AG04449 (cell line): ENCODE measurements at regions not wholly inside any gene's neighbourhood (a gene's known extent, or its start where the extent isn't known, plus 50 kb on each side); places are given as distances from the start of the nearest gene placed in this dataset.

Experiments
- CTCF ChIA-PET: fragments of 350-600 bp; formaldehyde crosslinking; extraction: SDS; loops from one replicate; lab custom pipeline; 2021; ENCODE audit warnings: antibody characterized with exemption; lab: Yijun Ruan, JAX
- POLR2A ChIA-PET: fragments of 400-600, 350-600 bp; formaldehyde crosslinking; extraction: SDS; loops from one replicate; lab custom pipeline; 2020; ENCODE audit warnings: antibody characterized with exemption, inconsistent platforms; lab: Yijun Ruan, JAX
- DNase-seq: peaks from one replicate; pipeline ENCODE4 v3.0.0-alpha.2; 2010; ENCODE audit warnings: low read depth, low spot score
- H3K4me3 ChIP-seq: 2 replicates; pipeline ENCODE4 v1.5.1; 2011; ENCODE audit warnings: low read depth, mild to moderate bottlenecking, control low read depth, low read length
- CTCF ChIP-seq: IDR thresholded peaks from one replicate; pipeline ENCODE4 v1.5.1; 2011; ENCODE audit warnings: mild to moderate bottlenecking, moderate library complexity, low read length, control low read depth, inconsistent platforms; ENCODE audit not compliant: insufficient read depth; ENCODE audit errors: missing control alignments

GRCh38 chr11:23997356-23997755 lies 499.5 kb upstream of the LUZP2 start:
- H3K4me3 ChIP-seq, result no peak overlapping the region
- TF ChIP-seq CTCF, result no peak
- POLR2A ChIA-PET, result no interaction called here
- no peak for DNase-seq
- CTCF ChIA-PET, result no interaction called here

DNA sequence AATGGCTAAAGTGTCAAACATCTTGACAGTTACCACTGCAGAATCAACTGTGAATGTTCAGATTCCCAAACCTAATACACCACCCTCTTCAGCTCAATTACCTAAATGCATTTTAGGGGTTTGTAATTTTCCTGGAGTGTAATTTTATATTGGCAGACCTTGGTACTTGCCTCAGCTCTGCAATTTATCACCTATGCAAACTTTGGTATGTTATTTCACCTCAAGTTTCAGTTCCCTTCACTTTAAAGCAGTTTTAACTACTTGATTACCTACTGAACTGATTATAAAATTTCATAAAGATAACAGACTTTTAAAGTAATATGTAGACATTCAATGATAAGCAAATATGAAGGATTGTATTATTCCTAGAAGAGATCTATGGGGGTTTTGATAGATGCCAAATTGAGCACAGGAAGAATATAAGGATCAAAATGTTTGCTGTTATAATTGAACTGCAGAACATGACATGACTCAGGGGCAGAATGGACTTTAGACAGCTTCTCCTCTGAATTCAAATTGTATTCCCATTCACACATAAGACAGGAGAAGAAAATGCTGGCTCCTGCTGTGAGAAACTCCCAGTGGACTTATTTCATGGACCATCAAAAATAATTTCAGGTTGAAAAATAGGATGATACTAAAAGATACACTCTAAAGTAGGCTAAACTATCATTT lies 491.5 kb upstream of the LUZP2 start:
- POLR2A ChIA-PET, result no interaction called here
- DNase-seq, result no peak
- TF ChIP-seq CTCF, result no peak
- CTCF ChIA-PET, result no interaction called here
- no peak overlapping the region for H3K4me3 ChIP-seq

- no peak overlapping the region for H3K4me3 ChIP-seq
- ChIA-PET POLR2A (no interaction called here), CTCF (no interaction called here)
- no peak for DNase-seq
- TF ChIP-seq CTCF, result no peak
Observed at GRCh38 chr11:24043842-24044241, 453.0 kb upstream of the LUZP2 start.

GRCh38 chr11:24046731-24047130 lies 450.1 kb upstream of the LUZP2 start:
- POLR2A ChIA-PET, result no interaction called here
- CTCF ChIA-PET, result interaction anchor here (0.9 kb wide), 1 partner anchor 10 kb away, joined by 3 read pairs; no protein-coding TSS in a partner anchor
- no peak for DNase-seq
- H3K4me3 ChIP-seq, result no peak overlapping the region
- TF ChIP-seq CTCF, result no peak

DNA sequence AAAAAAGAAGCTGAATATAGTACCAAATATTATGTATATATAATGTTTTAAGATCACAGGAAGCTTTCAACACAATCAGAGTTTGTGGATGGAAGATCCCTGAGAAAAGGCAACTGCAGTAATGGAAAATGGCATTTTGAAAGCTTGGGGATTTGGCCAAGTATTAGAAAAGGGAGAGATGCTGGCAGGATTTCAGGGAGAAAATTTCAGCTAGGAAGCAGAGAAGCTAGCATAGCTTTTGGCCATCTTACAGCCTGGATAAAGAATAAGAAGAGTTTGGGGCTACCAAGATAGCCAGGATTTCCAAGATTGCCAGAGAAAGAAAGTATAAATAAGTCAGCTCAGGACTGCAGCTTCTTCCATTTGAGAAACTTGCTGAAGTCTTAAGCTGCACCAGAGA lies 440.8 kb upstream of the LUZP2 start:
- ChIA-PET POLR2A (no interaction called here), CTCF (interaction anchor here (0.8 kb wide), 1 partner anchor 9 kb away, joined by 3 read pairs; no protein-coding TSS in a partner anchor)
- DNase-seq, result no peak
- no peak overlapping the region for H3K4me3 ChIP-seq
- TF ChIP-seq CTCF, result no peak

- ChIA-PET CTCF (no interaction called here), POLR2A (no interaction called here)
- TF ChIP-seq CTCF, result no peak
- DNase-seq, result no peak
- H3K4me3 ChIP-seq, result no peak overlapping the region
Observed at GRCh38 chr11:24060125-24060524, 436.7 kb upstream of the LUZP2 start.
